GM23338 (cell line): ENCODE measurements at regions not wholly inside any gene's neighbourhood (a gene's known extent, or its start where the extent isn't known, plus 50 kb on each side); places are given as distances from the start of the nearest gene placed in this dataset.

ENCODE experiments used
- ATAC-seq: fragments of 200-7000 bp; cut with Tn5 transposase; 3 replicates; pipeline ENCODE4 v1.9.1; 2020
- DNase-seq: peaks from one replicate; pipeline ENCODE4 v3.0.0-alpha.2; 2015; ENCODE audit warnings: low spot score
- H2AFZ ChIP-seq: fragments of 200-600 bp; sonication (generic); 2 replicates; pipeline ENCODE4 v1.8.0; 2016; ENCODE audit warnings: antibody characterized with exemption, mild to moderate bottlenecking, moderate library complexity
- H3F3A ChIP-seq: fragments of 200-600 bp; sonication (generic); replicated peaks from 2 replicates; pipeline ENCODE4 v1.8.0; 2017; ENCODE audit warnings: antibody characterized with exemption, mixed run types, low read depth
- H3K27ac ChIP-seq: fragments of 200-600 bp; sonication (generic); 2 replicates; pipeline ENCODE4 v1.6.1; 2016; ENCODE audit warnings: low read depth
- H3K27me3 ChIP-seq: fragments of 200-600 bp; sonication (generic); 2 replicates; pipeline ENCODE4 v1.8.0; 2016; ENCODE audit warnings: mild to moderate bottlenecking, mixed run types, moderate library complexity; ENCODE audit not compliant: insufficient read depth
- H3K36me3 ChIP-seq: fragments of 200-600 bp; sonication (generic); 2 replicates; pipeline ENCODE4 v1.8.0; 2016; ENCODE audit warnings: mild to moderate bottlenecking; ENCODE audit not compliant: insufficient read depth
- H3K4me1 ChIP-seq: fragments of 200-600 bp; sonication (generic); 2 replicates; pipeline ENCODE4 v1.8.0; 2016; ENCODE audit warnings: mild to moderate bottlenecking, moderate library complexity; ENCODE audit not compliant: insufficient read depth
- H3K4me2 ChIP-seq: fragments of 200-600 bp; sonication (generic); 2 replicates; pipeline ENCODE4 v1.7.1; 2017; ENCODE audit warnings: mixed run types
- H3K4me3 ChIP-seq: fragments of 200-600 bp; sonication (generic); 2 replicates; pipeline ENCODE4 v1.6.1; 2016; ENCODE audit warnings: mixed run types
- H3K79me2 ChIP-seq: fragments of 200-600 bp; sonication (generic); replicated peaks from 2 replicates; pipeline ENCODE4 v1.8.0; 2017; ENCODE audit warnings: mild to moderate bottlenecking; ENCODE audit not compliant: insufficient read depth
- H3K9me2 ChIP-seq: fragments of 200-600 bp; sonication (generic); 2 replicates; pipeline ENCODE4 v1.8.0; 2017; ENCODE audit not compliant: insufficient read depth
- H4K20me1 ChIP-seq: fragments of 200-600 bp; sonication (generic); replicated peaks from 2 replicates; pipeline ENCODE4 v1.8.0; 2017; ENCODE audit warnings: mild to moderate bottlenecking; ENCODE audit not compliant: insufficient read depth
- H3K27ac Mint-ChIP-seq: 2 replicates; pipeline ENCODE4 v1.8.0; 2020; ENCODE audit warnings: inconsistent platforms, mild to moderate bottlenecking, moderate library complexity, mixed read lengths
- H3K27me3 Mint-ChIP-seq: 3 replicates; pipeline ENCODE4 v1.8.0; 2022; ENCODE audit warnings: low read depth, mild to moderate bottlenecking, moderate library complexity, mixed read lengths, inconsistent platforms; ENCODE audit not compliant: insufficient read depth, poor library complexity
- H3K36me3 Mint-ChIP-seq: 3 replicates; pipeline ENCODE4 v1.8.0; 2021; ENCODE audit warnings: low read depth, mild to moderate bottlenecking, inconsistent platforms, moderate library complexity, mixed read lengths
- H3K4me1 Mint-ChIP-seq: 3 replicates; pipeline ENCODE4 v1.8.0; 2020; ENCODE audit warnings: mild to moderate bottlenecking, inconsistent platforms, mixed read lengths
- H3K4me3 Mint-ChIP-seq: 3 replicates; pipeline ENCODE4 v1.8.0; 2021; ENCODE audit warnings: moderate library complexity, mild to moderate bottlenecking, inconsistent platforms, mixed read lengths
- H3K9me3 Mint-ChIP-seq: 3 replicates; pipeline ENCODE4 v1.8.0; 2020; ENCODE audit warnings: moderate library complexity, mild to moderate bottlenecking, inconsistent platforms, mixed read lengths
- EZH2 ChIP-seq: fragments of 200-600 bp; sonication (generic); IDR thresholded peaks from one replicate; pipeline ENCODE4 v1.8.0; 2017; ENCODE audit warnings: antibody characterized with exemption, mild to moderate bottlenecking, low read depth; ENCODE audit not compliant: unreplicated experiment
- EZH2phosphoT487 ChIP-seq: fragments of 200-600 bp; sonication (generic); IDR thresholded peaks from one replicate; pipeline ENCODE4 v1.8.1; 2018; ENCODE audit warnings: antibody characterized with exemption; ENCODE audit not compliant: unreplicated experiment
- JUNB ChIP-seq: IDR thresholded peaks from one replicate; pipeline ENCODE4 v1.6.1; 2016; ENCODE audit warnings: antibody characterized with exemption; ENCODE audit not compliant: unreplicated experiment
- NANOG ChIP-seq: IDR thresholded peaks from 2 replicates; pipeline ENCODE4 v1.6.1; 2016; ENCODE audit warnings: antibody characterized with exemption, borderline replicate concordance
- POLR2AphosphoS5 ChIP-seq: IDR thresholded peaks from 2 replicates; pipeline ENCODE4 v1.6.1; 2016; ENCODE audit warnings: antibody characterized with exemption, low read depth
- STAT1 ChIP-seq: IDR thresholded peaks from one replicate; pipeline ENCODE4 v1.6.1; 2016; ENCODE audit warnings: antibody characterized with exemption; ENCODE audit not compliant: unreplicated experiment
- ZNF114 ChIP-seq: fragments of 250-450 bp; sonication (Bioruptor Pico); IDR thresholded peaks from 2 replicates; pipeline ENCODE4 v1.5.0; 2020; ENCODE audit warnings: mild to moderate bottlenecking, moderate library complexity
- ZNF331 ChIP-seq: fragments of 250-450 bp; sonication (Bioruptor Pico); IDR thresholded peaks from 2 replicates; pipeline ENCODE4 v1.5.0; 2020; ENCODE audit warnings: low read depth, mild to moderate bottlenecking, moderate library complexity
- TF ChIP-seq, protein P1 (sequence below): fragments of 250-450 bp; sonication (Bioruptor Pico); IDR thresholded peaks from 2 replicates; pipeline ENCODE4 v1.5.0; 2020; ENCODE audit warnings: mild to moderate bottlenecking, moderate library complexity
- TF ChIP-seq, protein P2 (sequence below), 2 experiments: fragments of 200-600 bp in 1 of 2; sonication (generic) in 1 of 2; conservative IDR thresholded peaks; 2 replicates each; pipeline versions ENCODE4 v1.5.1 to v1.6.1; 2016 to 2017; ENCODE audit warnings: antibody characterized with exemption in 2 of 2, low read depth in 2 of 2, mild to moderate bottlenecking in 2 of 2, moderate library complexity in 1 of 2
- TF ChIP-seq, protein P3 (sequence below): IDR thresholded peaks from one replicate; pipeline ENCODE4 v1.6.1; 2018; ENCODE audit warnings: antibody characterized with exemption; ENCODE audit not compliant: unreplicated experiment
- TF ChIP-seq, protein P4 (sequence below): IDR thresholded peaks from 2 replicates; pipeline ENCODE4 v1.6.1; 2016; ENCODE audit warnings: antibody characterized with exemption

DNA sequence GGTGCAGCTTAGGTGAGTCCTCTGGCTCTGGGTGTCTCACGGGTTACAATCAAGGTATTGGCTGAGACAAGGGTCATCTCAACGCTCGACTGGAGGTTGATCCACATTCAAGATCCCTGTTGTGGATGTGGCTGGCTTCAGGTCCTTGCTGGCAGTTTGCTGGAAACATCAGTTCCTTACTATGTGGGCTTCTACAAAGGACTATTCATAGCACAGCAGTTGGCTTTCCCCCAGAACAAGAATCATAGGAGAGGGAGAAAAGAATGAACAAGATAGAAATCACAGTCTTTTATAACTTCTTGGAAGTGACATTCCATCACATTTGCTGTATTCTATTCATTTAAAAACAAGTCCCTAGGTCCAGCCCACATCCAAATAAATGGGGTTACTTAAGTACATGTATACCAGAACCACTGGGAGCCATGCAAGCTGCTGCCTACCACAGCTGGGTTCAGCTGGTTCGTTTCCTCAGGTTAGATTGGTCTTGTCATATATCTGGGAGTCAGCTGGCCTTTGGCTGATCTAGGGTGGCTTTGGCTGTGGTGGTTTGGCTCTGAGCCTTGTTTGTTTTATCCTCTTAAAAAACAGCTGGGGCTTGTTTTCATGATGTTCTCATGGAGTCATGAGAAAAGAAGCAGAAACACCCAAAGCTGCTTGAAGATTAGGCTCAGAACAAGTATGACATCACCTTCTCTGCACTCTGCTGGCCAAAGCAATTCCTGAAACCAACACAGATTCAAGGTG, 433.2 kb upstream of the SPTLC3 start:
- no peak overlapping the region for H2AFZ ChIP-seq
- no peak for DNase-seq
- H3K4me1 ChIP-seq: no peaks in the 10 kb centered on the region
- H3K79me2 ChIP-seq: no peaks in the 10 kb centered on the region
- Mint-ChIP-seq H3K9me3 (no peaks in the 10 kb centered on the region), H3K4me3 (no peak overlapping the region), H3K27ac (no peak overlapping the region), H3K27me3 (peaks cover under 1% of the 10 kb centered on the region), H3K4me1 (no peaks in the 10 kb centered on the region; the same call in 2 of the 3 replicates), H3K36me3 (no peaks in the 10 kb centered on the region)
- TF ChIP-seq, protein P1, sequence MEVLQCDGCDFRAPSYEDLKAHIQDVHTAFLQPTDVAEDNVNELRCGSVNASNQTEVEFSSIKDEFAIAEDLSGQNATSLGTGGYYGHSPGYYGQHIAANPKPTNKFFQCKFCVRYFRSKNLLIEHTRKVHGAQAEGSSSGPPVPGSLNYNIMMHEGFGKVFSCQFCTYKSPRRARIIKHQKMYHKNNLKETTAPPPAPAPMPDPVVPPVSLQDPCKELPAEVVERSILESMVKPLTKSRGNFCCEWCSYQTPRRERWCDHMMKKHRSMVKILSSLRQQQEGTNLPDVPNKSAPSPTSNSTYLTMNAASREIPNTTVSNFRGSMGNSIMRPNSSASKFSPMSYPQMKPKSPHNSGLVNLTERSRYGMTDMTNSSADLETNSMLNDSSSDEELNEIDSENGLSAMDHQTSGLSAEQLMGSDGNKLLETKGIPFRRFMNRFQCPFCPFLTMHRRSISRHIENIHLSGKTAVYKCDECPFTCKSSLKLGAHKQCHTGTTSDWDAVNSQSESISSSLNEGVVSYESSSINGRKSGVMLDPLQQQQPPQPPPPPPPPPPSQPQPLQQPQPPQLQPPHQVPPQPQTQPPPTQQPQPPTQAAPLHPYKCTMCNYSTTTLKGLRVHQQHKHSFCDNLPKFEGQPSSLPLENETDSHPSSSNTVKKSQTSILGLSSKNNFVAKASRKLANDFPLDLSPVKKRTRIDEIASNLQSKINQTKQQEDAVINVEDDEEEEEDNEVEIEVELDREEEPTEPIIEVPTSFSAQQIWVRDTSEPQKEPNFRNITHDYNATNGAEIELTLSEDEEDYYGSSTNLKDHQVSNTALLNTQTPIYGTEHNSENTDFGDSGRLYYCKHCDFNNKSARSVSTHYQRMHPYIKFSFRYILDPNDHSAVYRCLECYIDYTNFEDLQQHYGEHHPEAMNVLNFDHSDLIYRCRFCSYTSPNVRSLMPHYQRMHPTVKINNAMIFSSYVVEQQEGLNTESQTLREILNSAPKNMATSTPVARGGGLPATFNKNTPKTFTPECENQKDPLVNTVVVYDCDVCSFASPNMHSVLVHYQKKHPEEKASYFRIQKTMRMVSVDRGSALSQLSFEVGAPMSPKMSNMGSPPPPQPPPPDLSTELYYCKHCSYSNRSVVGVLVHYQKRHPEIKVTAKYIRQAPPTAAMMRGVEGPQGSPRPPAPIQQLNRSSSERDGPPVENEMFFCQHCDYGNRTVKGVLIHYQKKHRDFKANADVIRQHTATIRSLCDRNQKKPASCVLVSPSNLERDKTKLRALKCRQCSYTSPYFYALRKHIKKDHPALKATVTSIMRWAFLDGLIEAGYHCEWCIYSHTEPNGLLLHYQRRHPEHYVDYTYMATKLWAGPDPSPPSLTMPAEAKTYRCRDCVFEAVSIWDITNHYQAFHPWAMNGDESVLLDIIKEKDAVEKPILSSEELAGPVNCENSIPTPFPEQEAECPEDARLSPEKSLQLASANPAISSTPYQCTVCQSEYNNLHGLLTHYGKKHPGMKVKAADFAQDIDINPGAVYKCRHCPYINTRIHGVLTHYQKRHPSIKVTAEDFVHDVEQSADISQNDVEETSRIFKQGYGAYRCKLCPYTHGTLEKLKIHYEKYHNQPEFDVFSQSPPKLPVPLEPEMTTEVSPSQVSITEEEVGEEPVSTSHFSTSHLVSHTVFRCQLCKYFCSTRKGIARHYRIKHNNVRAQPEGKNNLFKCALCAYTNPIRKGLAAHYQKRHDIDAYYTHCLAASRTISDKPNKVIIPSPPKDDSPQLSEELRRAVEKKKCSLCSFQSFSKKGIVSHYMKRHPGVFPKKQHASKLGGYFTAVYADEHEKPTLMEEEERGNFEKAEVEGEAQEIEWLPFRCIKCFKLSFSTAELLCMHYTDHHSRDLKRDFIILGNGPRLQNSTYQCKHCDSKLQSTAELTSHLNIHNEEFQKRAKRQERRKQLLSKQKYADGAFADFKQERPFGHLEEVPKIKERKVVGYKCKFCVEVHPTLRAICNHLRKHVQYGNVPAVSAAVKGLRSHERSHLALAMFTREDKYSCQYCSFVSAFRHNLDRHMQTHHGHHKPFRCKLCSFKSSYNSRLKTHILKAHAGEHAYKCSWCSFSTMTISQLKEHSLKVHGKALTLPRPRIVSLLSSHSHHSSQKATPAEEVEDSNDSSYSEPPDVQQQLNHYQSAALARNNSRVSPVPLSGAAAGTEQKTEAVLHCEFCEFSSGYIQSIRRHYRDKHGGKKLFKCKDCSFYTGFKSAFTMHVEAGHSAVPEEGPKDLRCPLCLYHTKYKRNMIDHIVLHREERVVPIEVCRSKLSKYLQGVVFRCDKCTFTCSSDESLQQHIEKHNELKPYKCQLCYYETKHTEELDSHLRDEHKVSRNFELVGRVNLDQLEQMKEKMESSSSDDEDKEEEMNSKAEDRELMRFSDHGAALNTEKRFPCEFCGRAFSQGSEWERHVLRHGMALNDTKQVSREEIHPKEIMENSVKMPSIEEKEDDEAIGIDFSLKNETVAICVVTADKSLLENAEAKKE: no peak
- TF ChIP-seq STAT1 (no peak), POLR2AphosphoS5 (no peak), NANOG (no peak), ZNF331 (CRISPR knock-in tag) (no peak), ZNF114 (CRISPR knock-in tag) (no peak), EZH2 (no peak), JUNB (no peak), EZH2phosphoT487 (no peak)
- TF ChIP-seq, protein P2, sequence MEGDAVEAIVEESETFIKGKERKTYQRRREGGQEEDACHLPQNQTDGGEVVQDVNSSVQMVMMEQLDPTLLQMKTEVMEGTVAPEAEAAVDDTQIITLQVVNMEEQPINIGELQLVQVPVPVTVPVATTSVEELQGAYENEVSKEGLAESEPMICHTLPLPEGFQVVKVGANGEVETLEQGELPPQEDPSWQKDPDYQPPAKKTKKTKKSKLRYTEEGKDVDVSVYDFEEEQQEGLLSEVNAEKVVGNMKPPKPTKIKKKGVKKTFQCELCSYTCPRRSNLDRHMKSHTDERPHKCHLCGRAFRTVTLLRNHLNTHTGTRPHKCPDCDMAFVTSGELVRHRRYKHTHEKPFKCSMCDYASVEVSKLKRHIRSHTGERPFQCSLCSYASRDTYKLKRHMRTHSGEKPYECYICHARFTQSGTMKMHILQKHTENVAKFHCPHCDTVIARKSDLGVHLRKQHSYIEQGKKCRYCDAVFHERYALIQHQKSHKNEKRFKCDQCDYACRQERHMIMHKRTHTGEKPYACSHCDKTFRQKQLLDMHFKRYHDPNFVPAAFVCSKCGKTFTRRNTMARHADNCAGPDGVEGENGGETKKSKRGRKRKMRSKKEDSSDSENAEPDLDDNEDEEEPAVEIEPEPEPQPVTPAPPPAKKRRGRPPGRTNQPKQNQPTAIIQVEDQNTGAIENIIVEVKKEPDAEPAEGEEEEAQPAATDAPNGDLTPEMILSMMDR (conservative IDR thresholded peaks at IDR 0.05; ENCODE audit: low read depth in 2 of 2): no peak
- TF ChIP-seq, protein P3, sequence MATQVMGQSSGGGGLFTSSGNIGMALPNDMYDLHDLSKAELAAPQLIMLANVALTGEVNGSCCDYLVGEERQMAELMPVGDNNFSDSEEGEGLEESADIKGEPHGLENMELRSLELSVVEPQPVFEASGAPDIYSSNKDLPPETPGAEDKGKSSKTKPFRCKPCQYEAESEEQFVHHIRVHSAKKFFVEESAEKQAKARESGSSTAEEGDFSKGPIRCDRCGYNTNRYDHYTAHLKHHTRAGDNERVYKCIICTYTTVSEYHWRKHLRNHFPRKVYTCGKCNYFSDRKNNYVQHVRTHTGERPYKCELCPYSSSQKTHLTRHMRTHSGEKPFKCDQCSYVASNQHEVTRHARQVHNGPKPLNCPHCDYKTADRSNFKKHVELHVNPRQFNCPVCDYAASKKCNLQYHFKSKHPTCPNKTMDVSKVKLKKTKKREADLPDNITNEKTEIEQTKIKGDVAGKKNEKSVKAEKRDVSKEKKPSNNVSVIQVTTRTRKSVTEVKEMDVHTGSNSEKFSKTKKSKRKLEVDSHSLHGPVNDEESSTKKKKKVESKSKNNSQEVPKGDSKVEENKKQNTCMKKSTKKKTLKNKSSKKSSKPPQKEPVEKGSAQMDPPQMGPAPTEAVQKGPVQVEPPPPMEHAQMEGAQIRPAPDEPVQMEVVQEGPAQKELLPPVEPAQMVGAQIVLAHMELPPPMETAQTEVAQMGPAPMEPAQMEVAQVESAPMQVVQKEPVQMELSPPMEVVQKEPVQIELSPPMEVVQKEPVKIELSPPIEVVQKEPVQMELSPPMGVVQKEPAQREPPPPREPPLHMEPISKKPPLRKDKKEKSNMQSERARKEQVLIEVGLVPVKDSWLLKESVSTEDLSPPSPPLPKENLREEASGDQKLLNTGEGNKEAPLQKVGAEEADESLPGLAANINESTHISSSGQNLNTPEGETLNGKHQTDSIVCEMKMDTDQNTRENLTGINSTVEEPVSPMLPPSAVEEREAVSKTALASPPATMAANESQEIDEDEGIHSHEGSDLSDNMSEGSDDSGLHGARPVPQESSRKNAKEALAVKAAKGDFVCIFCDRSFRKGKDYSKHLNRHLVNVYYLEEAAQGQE: no peak
- TF ChIP-seq, protein P4, sequence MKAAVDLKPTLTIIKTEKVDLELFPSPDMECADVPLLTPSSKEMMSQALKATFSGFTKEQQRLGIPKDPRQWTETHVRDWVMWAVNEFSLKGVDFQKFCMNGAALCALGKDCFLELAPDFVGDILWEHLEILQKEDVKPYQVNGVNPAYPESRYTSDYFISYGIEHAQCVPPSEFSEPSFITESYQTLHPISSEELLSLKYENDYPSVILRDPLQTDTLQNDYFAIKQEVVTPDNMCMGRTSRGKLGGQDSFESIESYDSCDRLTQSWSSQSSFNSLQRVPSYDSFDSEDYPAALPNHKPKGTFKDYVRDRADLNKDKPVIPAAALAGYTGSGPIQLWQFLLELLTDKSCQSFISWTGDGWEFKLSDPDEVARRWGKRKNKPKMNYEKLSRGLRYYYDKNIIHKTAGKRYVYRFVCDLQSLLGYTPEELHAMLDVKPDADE: no peak
- H3K9me2 ChIP-seq: peaks cover 9% of the 10 kb centered on the region; the same call in 1 of the 2 replicates
- H3K4me3 ChIP-seq: no peak overlapping the region
- no peak for ATAC-seq
- no peak overlapping the region for H3K4me2 ChIP-seq
- no peaks in the 10 kb centered on the region for H4K20me1 ChIP-seq
- no peaks in the 10 kb centered on the region for H3K27me3 ChIP-seq
- no peak overlapping the region for H3K27ac ChIP-seq
- H3F3A ChIP-seq: no peaks in the 10 kb centered on the region
- no peaks in the 10 kb centered on the region; the same call in 1 of the 2 replicates for H3K36me3 ChIP-seq
